ENCODE measurements at regions not wholly inside any gene's neighbourhood (a gene's known extent, or its start where the extent isn't known, plus 50 kb on each side); places are given as distances from the start of the nearest gene placed in this dataset.
"Not testable (repeated sequence)": the region's sequence is repeated elsewhere in the genome, so short reads cannot be mapped to it uniquely, and the experiment has no call there.

DNA sequence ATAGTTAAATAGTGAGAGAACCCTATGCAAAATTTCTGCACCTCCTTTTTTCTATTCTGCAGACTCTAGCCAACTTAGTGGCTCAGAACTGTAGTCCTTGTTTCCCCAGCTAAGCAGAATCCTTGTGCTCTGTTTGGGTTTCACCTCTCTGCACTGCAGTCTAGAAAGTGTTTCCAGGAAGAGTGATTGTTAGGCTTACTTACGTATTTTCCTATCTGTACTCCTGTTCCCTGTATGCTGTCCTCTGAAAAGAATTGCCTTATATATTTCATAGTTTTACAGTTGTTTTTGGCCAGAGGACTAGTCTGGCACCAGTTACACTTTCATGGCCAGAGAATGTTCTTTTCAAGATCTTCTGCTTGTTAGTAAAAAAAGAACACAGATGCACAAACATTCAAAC lies 154.6 kb upstream of the POT1 start:
- Histone ChIP-seq H3K36me3 (no peaks in the 10 kb centered on the region), H3K27me3 (no peaks in the 10 kb centered on the region), H3K9me3 (no peaks in the 10 kb centered on the region), H3K4me3 (replicated peaks in 1 of 3) (no peak overlapping the region), H3K4me1 (no peaks in the 10 kb centered on the region), H3K27ac (no peak overlapping the region)
- DNase-seq: no peak
- no peak for TF ChIP-seq POLR2A (IDR thresholded peaks at IDR 0.05)
- TF ChIP-seq, protein P1, sequence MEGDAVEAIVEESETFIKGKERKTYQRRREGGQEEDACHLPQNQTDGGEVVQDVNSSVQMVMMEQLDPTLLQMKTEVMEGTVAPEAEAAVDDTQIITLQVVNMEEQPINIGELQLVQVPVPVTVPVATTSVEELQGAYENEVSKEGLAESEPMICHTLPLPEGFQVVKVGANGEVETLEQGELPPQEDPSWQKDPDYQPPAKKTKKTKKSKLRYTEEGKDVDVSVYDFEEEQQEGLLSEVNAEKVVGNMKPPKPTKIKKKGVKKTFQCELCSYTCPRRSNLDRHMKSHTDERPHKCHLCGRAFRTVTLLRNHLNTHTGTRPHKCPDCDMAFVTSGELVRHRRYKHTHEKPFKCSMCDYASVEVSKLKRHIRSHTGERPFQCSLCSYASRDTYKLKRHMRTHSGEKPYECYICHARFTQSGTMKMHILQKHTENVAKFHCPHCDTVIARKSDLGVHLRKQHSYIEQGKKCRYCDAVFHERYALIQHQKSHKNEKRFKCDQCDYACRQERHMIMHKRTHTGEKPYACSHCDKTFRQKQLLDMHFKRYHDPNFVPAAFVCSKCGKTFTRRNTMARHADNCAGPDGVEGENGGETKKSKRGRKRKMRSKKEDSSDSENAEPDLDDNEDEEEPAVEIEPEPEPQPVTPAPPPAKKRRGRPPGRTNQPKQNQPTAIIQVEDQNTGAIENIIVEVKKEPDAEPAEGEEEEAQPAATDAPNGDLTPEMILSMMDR (IDR thresholded peaks at IDR 0.05): no peak
- intact Hi-C loops (cut with DNase I): no loop called here
- 52 to 82% methylated on average over 1 of the region's 1 CpG for WGBS, 2 donors

DNA sequence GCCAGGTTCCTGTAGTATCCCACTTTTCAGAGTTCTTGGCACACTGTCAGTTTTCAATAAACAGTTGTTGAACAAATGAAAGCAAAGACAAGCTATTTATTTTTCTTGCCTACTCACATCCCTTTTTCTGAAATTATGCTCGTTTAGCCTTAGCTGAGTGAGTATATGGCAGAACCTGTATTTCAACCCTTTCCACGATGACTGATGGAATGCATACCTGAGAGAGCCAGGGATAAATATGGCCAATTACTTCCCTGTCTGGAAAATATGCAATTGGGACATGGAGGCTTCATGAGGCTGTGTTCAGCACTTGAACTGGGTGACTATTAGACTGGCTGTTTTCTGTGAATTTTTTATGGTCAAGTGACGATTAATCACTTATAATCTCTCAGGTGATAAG lies 144.5 kb upstream of the POT1 start:
- no peak for TF ChIP-seq POLR2A (IDR thresholded peaks at IDR 0.05)
- TF ChIP-seq, protein P1 (IDR thresholded peaks at IDR 0.05): no peak
- no peak overlapping the region for H3K4me3 ChIP-seq (replicated peaks in 1 of 3)
- DNase-seq: no peak
- no peaks in the 10 kb centered on the region for H3K9me3 ChIP-seq
- H3K36me3 ChIP-seq: no peaks in the 10 kb centered on the region
- H3K27ac ChIP-seq: no peak overlapping the region
- no peaks in the 10 kb centered on the region for H3K27me3 ChIP-seq
- H3K4me1 ChIP-seq: no peaks in the 10 kb centered on the region
- 40 to 45% methylated on average over 3 of the region's 3 CpGs for WGBS, 2 donors
- intact Hi-C loops (cut with DNase I): no loop called here

DNA sequence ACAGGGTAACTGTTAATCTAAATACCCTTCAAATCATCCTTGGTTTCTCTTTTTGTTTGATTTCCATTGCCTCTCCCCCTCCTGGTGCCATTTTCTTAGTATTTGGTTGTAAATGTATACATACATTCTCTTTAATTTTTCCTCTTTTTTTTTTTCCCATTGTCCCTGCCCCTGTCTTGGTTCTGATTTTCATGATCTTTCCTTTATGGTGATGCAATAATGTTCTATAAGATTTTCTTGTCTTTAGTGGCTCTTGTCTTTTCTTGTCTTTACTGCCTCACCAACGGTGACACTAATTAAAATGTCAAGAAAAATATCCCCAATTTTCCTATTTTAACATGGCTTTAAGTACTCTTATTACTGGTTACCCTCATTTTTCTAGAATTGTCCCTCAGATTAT lies 135.9 kb upstream of the POT1 start:
- intact Hi-C loops (cut with DNase I): no loop called here
- TF ChIP-seq POLR2A (IDR thresholded peaks at IDR 0.05): no peak
- TF ChIP-seq, protein P1 (IDR thresholded peaks at IDR 0.05): no peak
- Histone ChIP-seq H3K4me3 (replicated peaks in 1 of 3) (no peak overlapping the region), H3K27me3 (no peaks in the 10 kb centered on the region), H3K9me3 (no peaks in the 10 kb centered on the region), H3K4me1 (no peaks in the 10 kb centered on the region), H3K36me3 (no peaks in the 10 kb centered on the region), H3K27ac (no peak overlapping the region)
- DNase-seq: no peak
- WGBS, 2 donors: 85 to 93% methylated on average over 1 of the region's 1 CpG

DNA sequence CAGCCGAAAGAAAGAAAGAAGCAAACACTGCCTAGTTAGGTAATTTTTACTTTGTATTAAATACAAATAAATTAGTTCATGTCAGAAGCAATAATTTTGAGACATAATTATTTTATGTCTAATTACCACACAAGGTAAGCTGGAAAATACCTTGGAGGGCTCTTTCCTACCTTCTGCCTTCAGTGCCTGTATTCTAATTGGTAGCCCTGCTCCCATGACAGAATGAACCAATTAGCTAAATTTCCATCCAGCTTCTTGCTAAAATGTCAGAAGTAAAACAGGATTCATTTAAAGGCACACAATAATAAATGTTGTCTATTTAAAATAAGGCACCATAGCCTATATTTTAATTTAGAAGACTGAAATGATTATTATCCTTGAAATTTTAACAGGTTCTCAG lies 135.4 kb upstream of the POT1 start:
- no peaks in the 10 kb centered on the region for H3K4me1 ChIP-seq
- H3K9me3 ChIP-seq: no peaks in the 10 kb centered on the region
- no peak for TF ChIP-seq POLR2A (IDR thresholded peaks at IDR 0.05)
- TF ChIP-seq, protein P1 (IDR thresholded peaks at IDR 0.05): no peak
- 91 to 94% methylated on average over 1 of the region's 1 CpG for WGBS, 2 donors
- DNase-seq: no peak
- H3K4me3 ChIP-seq (replicated peaks in 1 of 3): no peak overlapping the region
- intact Hi-C loops (cut with DNase I): no loop called here
- H3K36me3 ChIP-seq: no peaks in the 10 kb centered on the region
- H3K27me3 ChIP-seq: no peaks in the 10 kb centered on the region
- H3K27ac ChIP-seq: no peak overlapping the region

DNA sequence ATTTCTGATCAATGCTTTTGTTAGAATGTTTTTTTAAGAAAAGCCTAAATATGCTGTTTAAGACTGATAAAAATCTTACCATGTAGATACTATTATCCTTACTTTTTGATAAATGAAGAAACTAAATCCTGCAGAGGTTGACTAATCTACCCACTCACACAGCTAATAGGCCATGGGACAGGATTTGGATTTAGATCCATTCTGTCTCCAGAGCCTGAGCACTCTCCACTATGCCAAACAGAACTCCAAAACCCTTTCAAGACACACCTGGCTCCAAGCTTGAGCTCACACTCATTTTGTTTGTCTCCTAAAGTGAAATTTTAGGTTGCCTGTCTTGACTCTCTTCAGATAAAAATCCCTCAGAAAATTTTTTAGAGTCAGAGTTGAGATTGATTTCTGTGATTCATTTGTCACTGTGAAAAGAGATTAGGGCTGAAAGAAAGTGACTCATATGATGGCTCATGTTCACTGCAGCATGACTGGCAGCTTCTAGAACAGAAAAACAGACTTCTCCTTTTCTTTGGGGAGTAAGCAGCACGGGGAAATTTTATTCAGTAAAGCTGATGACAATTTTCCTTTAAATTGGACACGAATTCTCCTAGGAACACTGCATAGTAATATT lies 132.3 kb upstream of the POT1 start:
- Histone ChIP-seq H3K27ac (no peak overlapping the region), H3K4me3 (replicated peaks in 1 of 3) (no peak overlapping the region), H3K9me3 (no peaks in the 10 kb centered on the region), H3K27me3 (no peaks in the 10 kb centered on the region), H3K4me1 (no peaks in the 10 kb centered on the region), H3K36me3 (no peaks in the 10 kb centered on the region)
- intact Hi-C loops (cut with DNase I): no loop called here
- 54% methylated on average over 2 of the region's 2 CpGs for WGBS, 2 donors
- TF ChIP-seq, protein P1 (IDR thresholded peaks at IDR 0.05): no peak
- TF ChIP-seq POLR2A (IDR thresholded peaks at IDR 0.05): no peak
- DNase-seq: no peak

DNA sequence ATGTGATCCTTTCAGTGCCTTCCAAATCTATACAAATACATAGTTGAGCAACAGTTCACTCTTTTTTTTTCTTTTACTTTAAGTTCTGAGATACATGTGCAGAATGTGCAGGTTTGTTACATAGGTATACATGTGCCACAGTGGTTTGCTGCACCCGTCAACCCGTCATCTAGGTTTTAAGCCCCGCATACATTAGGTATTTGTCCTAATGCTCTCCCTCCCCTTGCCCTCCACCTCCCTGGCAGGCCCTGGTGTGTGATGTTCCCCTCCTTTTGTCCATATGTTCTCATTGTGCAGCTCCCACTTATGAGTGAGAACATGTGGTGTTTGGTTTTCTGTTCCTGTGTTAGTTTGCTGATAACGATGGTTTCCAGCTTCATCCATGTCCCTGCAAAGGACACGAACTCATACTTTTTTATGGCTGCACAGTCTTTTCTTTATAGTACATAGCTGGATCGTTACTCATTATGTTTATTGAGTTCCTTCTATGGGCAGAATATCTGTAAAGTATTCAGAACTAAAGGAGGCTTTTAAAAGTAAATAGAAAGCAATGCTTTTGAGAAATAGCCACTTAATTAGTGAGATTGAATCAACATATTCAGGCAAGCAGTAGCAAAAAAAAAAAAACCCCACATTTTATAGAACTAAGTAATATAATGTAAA lies 131.6 kb upstream of the POT1 start:
- H3K9me3 ChIP-seq; DNase-seq; H3K4me3 ChIP-seq (replicated peaks in 1 of 3); H3K4me1 ChIP-seq; H3K27ac ChIP-seq; H3K36me3 ChIP-seq; H3K27me3 ChIP-seq; intact Hi-C loops (cut with DNase I): not testable (repeated sequence)
- WGBS, 2 donors: 58 to 59% methylated on average over 6 of the region's 6 CpGs

All from thyroid gland (tissue), 4 donors.